Astrocyte (in vitro differentiated cells and primary cell): ENCODE measurements at regions not wholly inside any gene's neighbourhood (a gene's known extent, or its start where the extent isn't known, plus 50 kb on each side); places are given as distances from the start of the nearest gene placed in this dataset.

ENCODE experiments used
- DNase-seq: peaks from one replicate; pipeline ENCODE4 v3.0.0-alpha.2; 2010; ENCODE audit warnings: low read depth
- FAIRE-seq: peaks from 2 replicates; lab custom pipeline; 2011; peaks lifted over from hg19 to GRCh38; lab: Jason Lieb, UNC
- H2AFZ ChIP-seq: 2 replicates; pipeline ENCODE4 v1.6.0; 2012; ENCODE audit warnings: low read depth, low read length, inconsistent platforms
- H3K27ac ChIP-seq: 2 replicates; pipeline ENCODE4 v1.5.1; 2011; ENCODE audit warnings: low read depth, low read length, inconsistent platforms
- H3K27me3 ChIP-seq: 2 replicates; pipeline ENCODE4 v1.6.0; 2011; ENCODE audit warnings: low read length, inconsistent platforms; ENCODE audit not compliant: insufficient read depth
- H3K36me3 ChIP-seq: 2 replicates; pipeline ENCODE4 v1.5.1; 2011; ENCODE audit warnings: low read length, inconsistent platforms; ENCODE audit not compliant: insufficient read depth
- H3K4me1 ChIP-seq: 2 replicates; pipeline ENCODE4 v1.5.1; 2011; ENCODE audit warnings: low read length, inconsistent platforms; ENCODE audit not compliant: insufficient read depth
- H3K4me2 ChIP-seq: 2 replicates; pipeline ENCODE4 v1.6.0; 2012; ENCODE audit warnings: low read length, inconsistent platforms
- H3K4me3 ChIP-seq: 2 replicates; pipeline ENCODE4 v1.5.1; 2011; ENCODE audit warnings: low read depth, mild to moderate bottlenecking, low read length, inconsistent platforms; ENCODE audit not compliant: insufficient read depth
- H3K79me2 ChIP-seq: 2 replicates; pipeline ENCODE4 v1.6.0; 2012; ENCODE audit warnings: mild to moderate bottlenecking, low read length, inconsistent platforms; ENCODE audit not compliant: insufficient read depth
- H3K9ac ChIP-seq: 2 replicates; pipeline ENCODE4 v1.6.0; 2012; ENCODE audit warnings: mild to moderate bottlenecking, low read length, inconsistent platforms
- H3K9me3 ChIP-seq: 2 replicates; pipeline ENCODE4 v1.5.1; 2012; ENCODE audit warnings: low read depth, mild to moderate bottlenecking, low read length, inconsistent platforms; ENCODE audit not compliant: insufficient read depth
- H4K20me1 ChIP-seq: 2 replicates; pipeline ENCODE4 v1.6.0; 2012; ENCODE audit warnings: low read length, inconsistent platforms; ENCODE audit not compliant: insufficient read depth
- H3K27ac Mint-ChIP-seq: one replicate; pipeline ENCODE4 v1.8.0; 2021; ENCODE audit warnings: mild to moderate bottlenecking, mixed read lengths; ENCODE audit not compliant: unreplicated experiment
- H3K27me3 Mint-ChIP-seq: one replicate; pipeline ENCODE4 v1.8.0; 2021; ENCODE audit warnings: low read depth, mixed read lengths; ENCODE audit not compliant: unreplicated experiment
- H3K36me3 Mint-ChIP-seq: one replicate; pipeline ENCODE4 v1.8.0; 2021; ENCODE audit warnings: low read depth, mixed read lengths; ENCODE audit not compliant: unreplicated experiment
- H3K4me1 Mint-ChIP-seq: one replicate; pipeline ENCODE4 v1.8.0; 2021; ENCODE audit warnings: low read depth, mixed read lengths; ENCODE audit not compliant: unreplicated experiment
- H3K4me3 Mint-ChIP-seq: one replicate; pipeline ENCODE4 v1.8.0; 2021; ENCODE audit warnings: mild to moderate bottlenecking, moderate library complexity, mixed read lengths; ENCODE audit not compliant: unreplicated experiment
- H3K9me3 Mint-ChIP-seq: one replicate; pipeline ENCODE4 v1.8.0; 2021; ENCODE audit warnings: mild to moderate bottlenecking, mixed read lengths; ENCODE audit not compliant: unreplicated experiment
- CTCF ChIP-seq: IDR thresholded peaks from 2 replicates; pipeline ENCODE4 v1.5.1; 2011; ENCODE audit warnings: low read depth, mild to moderate bottlenecking, inconsistent platforms, low read length, moderate library complexity; ENCODE audit not compliant: insufficient read depth
- EZH2 ChIP-seq: IDR thresholded peaks from 2 replicates; pipeline ENCODE4 v1.6.1; 2012; ENCODE audit warnings: mild to moderate bottlenecking, low read length, inconsistent platforms; ENCODE audit not compliant: insufficient read depth

- Histone ChIP-seq H3K27ac (no peak overlapping the region), H3K4me2 (peak overlapping the region; percentile 27), H3K4me1 (peaks cover 24% of the 10 kb centered on the region), H3K4me3 (no peak overlapping the region), H4K20me1 (no peaks in the 10 kb centered on the region), H3K27me3 (no peaks in the 10 kb centered on the region), H3K79me2 (no peaks in the 10 kb centered on the region), H2AFZ (no peak overlapping the region), H3K9ac (no peak overlapping the region), H3K9me3 (no peaks in the 10 kb centered on the region), H3K36me3 (no peaks in the 10 kb centered on the region)
- Mint-ChIP-seq H3K27me3 (peaks cover 31% of the 10 kb centered on the region), H3K36me3 (no peaks in the 10 kb centered on the region), H3K4me1 (peaks cover 6% of the 10 kb centered on the region), H3K27ac (no peak overlapping the region), H3K4me3 (no peak overlapping the region), H3K9me3 (no peaks in the 10 kb centered on the region)
- TF ChIP-seq CTCF (no peak), EZH2 (no peak)
- peak; percentile 20 for FAIRE-seq
- DNase-seq = peak; percentile 86
Observed at GRCh38 chr5:175344331-175345195, 99.4 kb downstream of the DRD1 start.

- DNase-seq (peak; percentile 22), FAIRE-seq (no peak)
- Histone ChIP-seq H3K9ac (no peak overlapping the region), H3K27me3 (no peaks in the 10 kb centered on the region), H3K4me3 (no peak overlapping the region), H4K20me1 (no peaks in the 10 kb centered on the region), H3K27ac (no peak overlapping the region), H3K9me3 (no peaks in the 10 kb centered on the region), H2AFZ (no peak overlapping the region), H3K36me3 (no peaks in the 10 kb centered on the region), H3K4me1 (peaks cover 24% of the 10 kb centered on the region), H3K79me2 (no peaks in the 10 kb centered on the region), H3K4me2 (no peak overlapping the region)
- H3K9me3 Mint-ChIP-seq = no peaks in the 10 kb centered on the region
- no peak for TF ChIP-seq CTCF
- TF ChIP-seq EZH2 = no peak
- no peaks in the 10 kb centered on the region for H3K36me3 Mint-ChIP-seq
- H3K4me3 Mint-ChIP-seq = no peak overlapping the region
- H3K27ac Mint-ChIP-seq = no peak overlapping the region
- peaks cover 6% of the 10 kb centered on the region for H3K4me1 Mint-ChIP-seq
- peaks cover 23% of the 10 kb centered on the region for H3K27me3 Mint-ChIP-seq
Observed at GRCh38 chr5:175343308-175343707, 100.7 kb downstream of the DRD1 start.

GRCh38 chr5:175340180-175340579, 103.8 kb downstream of the DRD1 start:
- Histone ChIP-seq H3K79me2 (no peaks in the 10 kb centered on the region), H3K9ac (no peak overlapping the region), H3K27ac (no peak overlapping the region), H3K4me3 (no peak overlapping the region), H2AFZ (no peak overlapping the region), H3K27me3 (no peaks in the 10 kb centered on the region), H3K36me3 (no peaks in the 10 kb centered on the region), H3K9me3 (no peaks in the 10 kb centered on the region), H3K4me1 (peaks cover 16% of the 10 kb centered on the region), H3K4me2 (no peak overlapping the region), H4K20me1 (no peaks in the 10 kb centered on the region)
- peaks cover 6% of the 10 kb centered on the region for H3K4me1 Mint-ChIP-seq
- FAIRE-seq (no peak), DNase-seq (peak; percentile 5)
- H3K27ac Mint-ChIP-seq = no peak overlapping the region
- H3K27me3 Mint-ChIP-seq = peaks cover 22% of the 10 kb centered on the region
- TF ChIP-seq CTCF (no peak), EZH2 (no peak)
- no peak overlapping the region for H3K4me3 Mint-ChIP-seq
- H3K36me3 Mint-ChIP-seq = no peaks in the 10 kb centered on the region
- H3K9me3 Mint-ChIP-seq = no peaks in the 10 kb centered on the region
